Panc1 (cell line): ENCODE measurements at regions not wholly inside any gene's neighbourhood (a gene's known extent, or its start where the extent isn't known, plus 50 kb on each side); places are given as distances from the start of the nearest gene placed in this dataset.

ENCODE experiments used
- ATAC-seq: fragments of 200-7000 bp; cut with Tn5 transposase; 2 replicates; pipeline ENCODE4 v1.9.1; 2020; ENCODE audit warnings: mild to moderate bottlenecking, moderate library complexity
- BruUV-seq: library from RNA; stranded (reverse); fragments of 400-500 nt; replicated peaks from 2 replicates; lab custom pipeline; 2021; lab: Mats Ljungman, UMichigan
- CTCF ChIA-PET: fragments of 300-600 bp; sonication (Branson Sonifier 250); formaldehyde crosslinking; loops from one replicate; lab custom pipeline; 2022; ENCODE audit warnings: antibody characterized with exemption; lab: Charles Lee
- POLR2A ChIA-PET: fragments of 300-600 bp; sonication (Branson Sonifier 250); formaldehyde crosslinking; loops from one replicate; lab custom pipeline; 2022; ENCODE audit warnings: antibody characterized with exemption; lab: Charles Lee
- DNase-seq: peaks from one replicate; pipeline ENCODE4 v3.0.0-alpha.2; 2010; ENCODE audit warnings: low read depth, low spot score
- H3K27ac ChIP-seq: 2 replicates; pipeline ENCODE4 v1.5.1; 2011; ENCODE audit warnings: mild to moderate bottlenecking, low read length, inconsistent platforms
- H3K27me3 ChIP-seq: fragments of 200-500 bp; sonication (Bioruptor generic); 2 replicates; pipeline ENCODE4 v1.6.0; 2014; ENCODE audit warnings: low read length, inconsistent platforms; ENCODE audit not compliant: control insufficient read depth, insufficient read depth
- H3K36me3 ChIP-seq: fragments of 200-500 bp; sonication (Bioruptor generic); 2 replicates; pipeline ENCODE4 v1.5.1; 2014; ENCODE audit warnings: inconsistent platforms, mild to moderate bottlenecking, low read length, moderate library complexity; ENCODE audit not compliant: control insufficient read depth, insufficient read depth
- H3K4me1 ChIP-seq: 2 replicates; pipeline ENCODE4 v1.5.1; 2011; ENCODE audit warnings: inconsistent platforms, mild to moderate bottlenecking, low read length, moderate library complexity; ENCODE audit not compliant: control insufficient read depth, insufficient read depth
- H3K4me3 ChIP-seq, 2 experiments: 2 replicates each; pipeline ENCODE4 v1.5.1; 2011 to 2012; ENCODE audit warnings: low read depth in 2 of 2, low read length in 2 of 2, mild to moderate bottlenecking in 2 of 2, inconsistent platforms in 1 of 2, moderate library complexity in 1 of 2
- H3K9me3 ChIP-seq: fragments of 200-500 bp; sonication (Bioruptor generic); 2 replicates; pipeline ENCODE4 v1.5.1; 2014; ENCODE audit warnings: low read depth, mild to moderate bottlenecking, inconsistent platforms, low read length, moderate library complexity; ENCODE audit not compliant: control insufficient read depth, insufficient read depth
- POLR2AphosphoS5 ChIP-seq: IDR thresholded peaks from 2 replicates; pipeline ENCODE4 v1.6.1; 2012; ENCODE audit warnings: mild to moderate bottlenecking, low read depth, low read length, moderate library complexity
- SIN3A ChIP-seq: IDR thresholded peaks from 2 replicates; pipeline ENCODE4 v1.6.1; 2012; ENCODE audit warnings: low read depth, mild to moderate bottlenecking, low read length, moderate library complexity, borderline replicate concordance; ENCODE audit not compliant: insufficient read depth
- TCF7L2 ChIP-seq: IDR thresholded peaks from 2 replicates; pipeline ENCODE4 v1.6.1; 2011; ENCODE audit warnings: mild to moderate bottlenecking, low read depth, low read length, inconsistent platforms
- in situ Hi-C: cut with HindIII; loops from 2 replicates; pipeline ENCODE4 v1.10.0; 2016; ENCODE audit warnings: low sequenced_read_pairs, low pct_unique_long_range_greater_than_20kb
- intact Hi-C: fragments of 100-400 bp; cut with micrococcal nuclease; formaldehyde crosslinking; loops from one replicate; pipeline ENCODE4 v1.10.0; 2022; ENCODE audit not compliant: unreplicated experiment
- TF ChIP-seq, protein P1 (sequence below), 2 experiments: IDR thresholded peaks; 2 replicates each; pipeline ENCODE4 v1.6.1; 2011 to 2012; ENCODE audit warnings: low read depth in 2 of 2, control low read depth in 1 of 2, low read length in 1 of 2, mild to moderate bottlenecking in 1 of 2, moderate library complexity in 1 of 2; ENCODE audit not compliant: insufficient read depth in 1 of 2
- TF ChIP-seq, protein P2 (sequence below): fragments of 450-650 bp; IDR thresholded peaks from 2 replicates; pipeline ENCODE4 v1.5.1; 2017; ENCODE audit warnings: mild to moderate bottlenecking

DNA sequence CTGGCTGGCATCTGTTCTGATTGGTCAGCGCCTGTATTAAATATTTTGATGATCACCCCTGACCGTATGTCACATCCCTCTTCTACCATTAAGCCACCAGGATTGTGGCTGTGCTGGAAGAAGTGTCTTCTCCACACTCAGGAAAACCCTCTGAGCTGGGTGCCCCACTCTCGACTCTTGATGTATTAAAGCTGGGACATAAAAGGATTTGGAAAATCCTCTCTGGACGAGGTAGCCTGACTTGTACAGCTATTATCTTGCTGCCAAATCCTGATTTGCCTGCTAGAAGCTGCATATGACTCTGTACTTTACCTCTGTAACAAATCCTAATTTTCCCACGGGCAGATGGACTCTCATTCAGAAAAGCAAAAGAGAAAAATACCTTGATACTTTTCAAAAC lies 161.0 kb downstream of the SLC28A3 start:
- Histone ChIP-seq H3K4me1 (no peaks in the 10 kb centered on the region), H3K27me3 (no peaks in the 10 kb centered on the region), H3K27ac (no peak overlapping the region), H3K36me3 (no peaks in the 10 kb centered on the region), H3K4me3 (no peak overlapping the region), H3K9me3 (no peaks in the 10 kb centered on the region)
- ChIA-PET POLR2A (no interaction called here), CTCF (no interaction called here)
- intact Hi-C loops (loop anchor here (10.0 kb wide), 1 partner anchor 135 kb away; no protein-coding TSS in a partner anchor), in situ Hi-C loops (no loop called here)
- no TSS peak for BruUV-seq
- TF ChIP-seq TCF7L2, result no peak
- TF ChIP-seq POLR2AphosphoS5, result no peak
- TF ChIP-seq, protein P1, sequence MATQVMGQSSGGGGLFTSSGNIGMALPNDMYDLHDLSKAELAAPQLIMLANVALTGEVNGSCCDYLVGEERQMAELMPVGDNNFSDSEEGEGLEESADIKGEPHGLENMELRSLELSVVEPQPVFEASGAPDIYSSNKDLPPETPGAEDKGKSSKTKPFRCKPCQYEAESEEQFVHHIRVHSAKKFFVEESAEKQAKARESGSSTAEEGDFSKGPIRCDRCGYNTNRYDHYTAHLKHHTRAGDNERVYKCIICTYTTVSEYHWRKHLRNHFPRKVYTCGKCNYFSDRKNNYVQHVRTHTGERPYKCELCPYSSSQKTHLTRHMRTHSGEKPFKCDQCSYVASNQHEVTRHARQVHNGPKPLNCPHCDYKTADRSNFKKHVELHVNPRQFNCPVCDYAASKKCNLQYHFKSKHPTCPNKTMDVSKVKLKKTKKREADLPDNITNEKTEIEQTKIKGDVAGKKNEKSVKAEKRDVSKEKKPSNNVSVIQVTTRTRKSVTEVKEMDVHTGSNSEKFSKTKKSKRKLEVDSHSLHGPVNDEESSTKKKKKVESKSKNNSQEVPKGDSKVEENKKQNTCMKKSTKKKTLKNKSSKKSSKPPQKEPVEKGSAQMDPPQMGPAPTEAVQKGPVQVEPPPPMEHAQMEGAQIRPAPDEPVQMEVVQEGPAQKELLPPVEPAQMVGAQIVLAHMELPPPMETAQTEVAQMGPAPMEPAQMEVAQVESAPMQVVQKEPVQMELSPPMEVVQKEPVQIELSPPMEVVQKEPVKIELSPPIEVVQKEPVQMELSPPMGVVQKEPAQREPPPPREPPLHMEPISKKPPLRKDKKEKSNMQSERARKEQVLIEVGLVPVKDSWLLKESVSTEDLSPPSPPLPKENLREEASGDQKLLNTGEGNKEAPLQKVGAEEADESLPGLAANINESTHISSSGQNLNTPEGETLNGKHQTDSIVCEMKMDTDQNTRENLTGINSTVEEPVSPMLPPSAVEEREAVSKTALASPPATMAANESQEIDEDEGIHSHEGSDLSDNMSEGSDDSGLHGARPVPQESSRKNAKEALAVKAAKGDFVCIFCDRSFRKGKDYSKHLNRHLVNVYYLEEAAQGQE (IDR thresholded peaks at IDR 0.05; ENCODE audit: insufficient read depth in 1 of 2, low read depth in 2 of 2, low read length in 1 of 2), result no peak
- TF ChIP-seq SIN3A, result no peak
- TF ChIP-seq, protein P2, sequence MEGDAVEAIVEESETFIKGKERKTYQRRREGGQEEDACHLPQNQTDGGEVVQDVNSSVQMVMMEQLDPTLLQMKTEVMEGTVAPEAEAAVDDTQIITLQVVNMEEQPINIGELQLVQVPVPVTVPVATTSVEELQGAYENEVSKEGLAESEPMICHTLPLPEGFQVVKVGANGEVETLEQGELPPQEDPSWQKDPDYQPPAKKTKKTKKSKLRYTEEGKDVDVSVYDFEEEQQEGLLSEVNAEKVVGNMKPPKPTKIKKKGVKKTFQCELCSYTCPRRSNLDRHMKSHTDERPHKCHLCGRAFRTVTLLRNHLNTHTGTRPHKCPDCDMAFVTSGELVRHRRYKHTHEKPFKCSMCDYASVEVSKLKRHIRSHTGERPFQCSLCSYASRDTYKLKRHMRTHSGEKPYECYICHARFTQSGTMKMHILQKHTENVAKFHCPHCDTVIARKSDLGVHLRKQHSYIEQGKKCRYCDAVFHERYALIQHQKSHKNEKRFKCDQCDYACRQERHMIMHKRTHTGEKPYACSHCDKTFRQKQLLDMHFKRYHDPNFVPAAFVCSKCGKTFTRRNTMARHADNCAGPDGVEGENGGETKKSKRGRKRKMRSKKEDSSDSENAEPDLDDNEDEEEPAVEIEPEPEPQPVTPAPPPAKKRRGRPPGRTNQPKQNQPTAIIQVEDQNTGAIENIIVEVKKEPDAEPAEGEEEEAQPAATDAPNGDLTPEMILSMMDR, result no peak
- ATAC-seq, result no peak
- DNase-seq, result no peak

DNA sequence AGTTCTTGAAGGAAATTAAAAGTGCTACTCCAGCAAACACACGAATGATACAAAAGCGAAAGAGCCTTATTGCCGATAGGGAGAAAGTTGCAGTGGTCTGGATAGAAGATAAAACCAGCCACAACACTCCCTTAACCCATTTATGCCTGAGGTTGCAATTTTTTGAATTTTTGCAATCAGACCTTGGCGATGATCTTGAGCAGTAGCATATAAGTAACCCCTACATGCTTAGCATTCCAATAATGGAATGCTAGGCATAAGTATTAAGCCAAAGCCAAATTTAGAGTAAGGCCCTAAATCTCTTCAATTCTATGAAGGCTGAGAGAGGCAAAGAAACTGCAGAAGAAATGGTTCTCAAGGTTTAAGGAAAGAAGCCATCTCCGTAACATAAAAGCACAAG lies 153.5 kb downstream of the SLC28A3 start:
- peaks cover 2% of the 10 kb centered on the region; the same call in 1 of the 2 replicates for H3K27me3 ChIP-seq
- POLR2A ChIA-PET, result no interaction called here
- no peaks in the 10 kb centered on the region for H3K36me3 ChIP-seq
- no peak for DNase-seq
- H3K27ac ChIP-seq, result no peak overlapping the region
- BruUV-seq, result no TSS peak
- TF ChIP-seq, protein P1 (IDR thresholded peaks at IDR 0.05; ENCODE audit: insufficient read depth in 1 of 2, low read depth in 2 of 2, low read length in 1 of 2), result no peak
- TF ChIP-seq SIN3A, result no peak
- TF ChIP-seq, protein P2, result no peak
- no peak for TF ChIP-seq POLR2AphosphoS5
- no peak for TF ChIP-seq TCF7L2
- H3K9me3 ChIP-seq, result no peaks in the 10 kb centered on the region
- intact Hi-C loops (no loop called here), in situ Hi-C loops (no loop called here)
- no peaks in the 10 kb centered on the region for H3K4me1 ChIP-seq
- H3K4me3 ChIP-seq, result no peak overlapping the region
- ATAC-seq, result no peak
- CTCF ChIA-PET, result no interaction called here
